ENCODE measurements at regions not wholly inside any gene's neighbourhood (a gene's known extent, or its start where the extent isn't known, plus 50 kb on each side); places are given as distances from the start of the nearest gene placed in this dataset.

- TF ChIP-seq CTCF (IDR thresholded peaks at IDR 0.05) (no peak), POLR2A (IDR thresholded peaks at IDR 0.05) (no peak)
Observed at GRCh38 chr4:64584125-64584524, 174.9 kb upstream of the TECRL start.
